ENCODE measurements at regions not wholly inside any gene's neighbourhood (a gene's known extent, or its start where the extent isn't known, plus 50 kb on each side); places are given as distances from the start of the nearest gene placed in this dataset.

- Histone ChIP-seq H3K79me2 (ENCODE audit: low read depth) (no peaks in the 10 kb centered on the region), H3K9me3 (ENCODE audit: low read depth) (no peaks in the 10 kb centered on the region), H3K4me1 (peaks cover 3% of the 10 kb centered on the region), H3K36me3 (no peaks in the 10 kb centered on the region), H3K9ac (no peak overlapping the region), H4K20me1 (ENCODE audit: low read depth) (no peaks in the 10 kb centered on the region), H3K4me2 (no peak overlapping the region), H3K27me3 (no peaks in the 10 kb centered on the region), H3K4me3 (no peak overlapping the region), H3F3A (ENCODE audit: low read depth) (no peaks in the 10 kb centered on the region), H2AFZ (replicated peaks) (peak overlapping the region; percentile 39), H3K27ac (no peak overlapping the region)
- DNase-seq (ENCODE audit: low spot score): peak; percentile 8
- peaks cover 3% of the 10 kb centered on the region for H3K27me3 Mint-ChIP-seq (ENCODE audit: insufficient read depth, low read depth)
- H3K4me3 Mint-ChIP-seq: no peak overlapping the region
- no peaks in the 10 kb centered on the region for H3K36me3 Mint-ChIP-seq
- peaks cover 2% of the 10 kb centered on the region for H3K4me1 Mint-ChIP-seq
- no peaks in the 10 kb centered on the region for H3K9me3 Mint-ChIP-seq
- TF ChIP-seq EZH2 (IDR thresholded peaks at IDR 0.05) (no peak), CTCF (IDR thresholded peaks at IDR 0.05) (no peak), EZH2phosphoT487 (IDR thresholded peaks at IDR 0.05) (no peak)
- H3K27ac Mint-ChIP-seq: no peak overlapping the region
Measured at GRCh38 chr18:30387401-30387800, 655.1 kb downstream of the DSC3 start.

DNA sequence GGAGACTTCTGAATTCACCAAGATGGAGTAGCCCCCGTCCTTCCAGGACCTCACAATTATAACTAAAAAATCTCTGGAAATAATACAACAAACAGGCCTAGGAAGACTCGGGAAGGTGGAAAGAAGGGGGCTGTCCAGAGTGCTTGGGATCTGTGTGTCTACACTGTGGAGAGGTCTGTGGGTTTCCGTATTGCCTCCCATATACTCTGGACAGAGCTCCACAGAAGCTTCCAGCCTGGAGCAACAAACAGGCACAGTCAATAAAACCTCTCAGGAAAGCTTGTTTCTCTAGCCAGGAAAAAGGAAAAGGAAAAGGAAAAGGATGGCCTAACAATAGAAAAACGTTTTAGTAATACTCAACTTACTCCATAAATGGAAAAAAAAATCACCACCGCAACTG lies 655.9 kb downstream of the DSC3 start:
- Histone ChIP-seq H3K36me3 (no peaks in the 10 kb centered on the region), H3K4me1 (peaks cover 3% of the 10 kb centered on the region), H3K9ac (no peak overlapping the region), H3K27ac (no peak overlapping the region), H3K4me2 (no peak overlapping the region), H3K4me3 (no peak overlapping the region), H3K9me3 (ENCODE audit: low read depth) (no peaks in the 10 kb centered on the region), H2AFZ (replicated peaks) (peak overlapping the region; percentile 20), H3K27me3 (no peaks in the 10 kb centered on the region), H3F3A (ENCODE audit: low read depth) (no peaks in the 10 kb centered on the region), H3K79me2 (ENCODE audit: low read depth) (no peaks in the 10 kb centered on the region), H4K20me1 (ENCODE audit: low read depth) (no peaks in the 10 kb centered on the region)
- no peak overlapping the region for H3K27ac Mint-ChIP-seq
- no peaks in the 10 kb centered on the region for H3K36me3 Mint-ChIP-seq
- peaks cover 2% of the 10 kb centered on the region for H3K4me1 Mint-ChIP-seq
- TF ChIP-seq EZH2 (IDR thresholded peaks at IDR 0.05) (no peak), EZH2phosphoT487 (IDR thresholded peaks at IDR 0.05) (no peak), CTCF (IDR thresholded peaks at IDR 0.05) (no peak)
- no peak overlapping the region for H3K4me3 Mint-ChIP-seq
- no peaks in the 10 kb centered on the region for H3K9me3 Mint-ChIP-seq
- peaks cover 3% of the 10 kb centered on the region for H3K27me3 Mint-ChIP-seq (ENCODE audit: insufficient read depth, low read depth)
- DNase-seq (ENCODE audit: low spot score): no peak

DNA sequence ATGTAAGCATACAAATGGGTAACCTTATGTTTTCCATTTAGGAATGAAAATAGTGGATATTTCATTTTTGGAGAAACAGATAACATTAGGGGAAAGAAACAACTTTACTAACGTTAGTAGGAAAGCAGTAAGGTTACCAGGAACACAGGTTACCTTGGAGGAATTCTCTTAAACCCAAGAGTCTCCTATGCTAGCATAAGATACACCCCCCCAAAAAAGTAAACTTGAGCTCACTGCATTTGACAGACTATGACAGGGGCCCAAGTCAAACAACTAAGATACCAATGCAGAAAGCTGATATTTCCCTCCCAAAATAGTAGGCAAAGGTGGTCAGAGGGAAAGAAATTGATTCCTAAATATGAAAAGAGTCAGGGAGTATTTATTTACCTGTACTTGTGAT lies 656.9 kb downstream of the DSC3 start:
- no peak for TF ChIP-seq CTCF (IDR thresholded peaks at IDR 0.05)
- TF ChIP-seq EZH2phosphoT487 (IDR thresholded peaks at IDR 0.05): no peak
- no peak overlapping the region for H3K4me3 Mint-ChIP-seq
- Histone ChIP-seq H3K4me1 (peaks cover 3% of the 10 kb centered on the region), H2AFZ (replicated peaks) (no peak overlapping the region), H3K27me3 (no peaks in the 10 kb centered on the region), H3K9me3 (ENCODE audit: low read depth) (no peaks in the 10 kb centered on the region), H3K27ac (no peak overlapping the region), H4K20me1 (ENCODE audit: low read depth) (no peaks in the 10 kb centered on the region), H3F3A (ENCODE audit: low read depth) (no peaks in the 10 kb centered on the region), H3K36me3 (no peaks in the 10 kb centered on the region), H3K9ac (no peak overlapping the region), H3K4me2 (no peak overlapping the region), H3K79me2 (ENCODE audit: low read depth) (no peaks in the 10 kb centered on the region), H3K4me3 (no peak overlapping the region)
- peaks cover 3% of the 10 kb centered on the region for H3K27me3 Mint-ChIP-seq (ENCODE audit: insufficient read depth, low read depth)
- peaks cover 2% of the 10 kb centered on the region for H3K4me1 Mint-ChIP-seq
- no peak for DNase-seq (ENCODE audit: low spot score)
- no peak overlapping the region for H3K27ac Mint-ChIP-seq
- H3K36me3 Mint-ChIP-seq: no peaks in the 10 kb centered on the region
- no peaks in the 10 kb centered on the region for H3K9me3 Mint-ChIP-seq

DNA sequence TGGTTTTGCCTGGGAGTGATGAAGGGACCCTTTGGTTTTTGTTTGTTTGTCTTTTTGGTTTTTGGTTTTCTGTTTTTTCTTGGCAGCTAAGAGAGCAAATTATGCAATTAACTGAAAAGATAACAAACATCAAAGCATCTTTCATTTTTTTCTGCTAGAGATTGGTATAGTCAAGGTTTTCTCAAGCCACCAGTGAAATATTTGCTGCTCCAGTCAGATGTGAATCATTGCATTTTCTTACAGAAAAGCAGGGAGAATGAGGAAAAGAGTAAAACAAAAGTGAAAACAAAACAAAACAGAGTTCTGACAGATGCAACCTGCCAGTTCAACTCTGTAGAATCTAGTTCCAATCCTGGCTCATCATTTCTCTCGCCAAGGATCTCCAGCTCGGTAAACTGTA lies 660.7 kb downstream of the DSC3 start:
- Mint-ChIP-seq H3K9me3 (no peaks in the 10 kb centered on the region), H3K4me1 (no peaks in the 10 kb centered on the region), H3K27me3 (ENCODE audit: insufficient read depth, low read depth) (no peaks in the 10 kb centered on the region), H3K36me3 (no peaks in the 10 kb centered on the region), H3K27ac (no peak overlapping the region), H3K4me3 (no peak overlapping the region)
- no peak for DNase-seq (ENCODE audit: low spot score)
- Histone ChIP-seq H3K4me3 (no peak overlapping the region), H4K20me1 (ENCODE audit: low read depth) (no peaks in the 10 kb centered on the region), H3K4me1 (no peaks in the 10 kb centered on the region), H3K9me3 (ENCODE audit: low read depth) (no peaks in the 10 kb centered on the region), H3K4me2 (no peak overlapping the region), H3K79me2 (ENCODE audit: low read depth) (no peaks in the 10 kb centered on the region), H3F3A (ENCODE audit: low read depth) (no peaks in the 10 kb centered on the region), H3K9ac (no peak overlapping the region), H2AFZ (replicated peaks) (no peak overlapping the region), H3K27me3 (no peaks in the 10 kb centered on the region), H3K27ac (no peak overlapping the region), H3K36me3 (no peaks in the 10 kb centered on the region)
- no peak for TF ChIP-seq CTCF (IDR thresholded peaks at IDR 0.05)
- TF ChIP-seq EZH2phosphoT487 (IDR thresholded peaks at IDR 0.05): no peak
- TF ChIP-seq EZH2 (IDR thresholded peaks at IDR 0.05): no peak
